Right lobe of liver (tissue), 4 donors: ENCODE measurements at regions not wholly inside any gene's neighbourhood (a gene's known extent, or its start where the extent isn't known, plus 50 kb on each side); places are given as distances from the start of the nearest gene placed in this dataset.

ENCODE experiments used
- CTCF ChIP-seq, 4 donors: fragments of 200-600 bp in 3 of 4; fragments of 450-650 bp in 1 of 4; IDR thresholded peaks; one replicate each; pipeline versions ENCODE4 v1.5.1 to v1.8.0; 2016 to 2022; ENCODE audit warnings: antibody characterized with exemption in 4 of 4, mild to moderate bottlenecking in 2 of 4
- POLR2A ChIP-seq: fragments of 450-650 bp; IDR thresholded peaks from one replicate; pipeline ENCODE4 v1.6.1; 2017; ENCODE audit warnings: antibody characterized with exemption, mild to moderate bottlenecking
- donor health status: DM: no; HTN: no; CAD: no.
- donor health status: DM: no; HTN: no; CAD: no.
- donor health status: DM: no; HTN: yes; CAD: no.

- TF ChIP-seq CTCF (IDR thresholded peaks at IDR 0.05) (no peak), POLR2A (no peak)
These were observed 118.2 kb upstream of the THUMPD2 start for GRCh38 chr2:39897273-39897672.
